ENCODE measurements at regions not wholly inside any gene's neighbourhood (a gene's known extent, or its start where the extent isn't known, plus 50 kb on each side); places are given as distances from the start of the nearest gene placed in this dataset.

DNA sequence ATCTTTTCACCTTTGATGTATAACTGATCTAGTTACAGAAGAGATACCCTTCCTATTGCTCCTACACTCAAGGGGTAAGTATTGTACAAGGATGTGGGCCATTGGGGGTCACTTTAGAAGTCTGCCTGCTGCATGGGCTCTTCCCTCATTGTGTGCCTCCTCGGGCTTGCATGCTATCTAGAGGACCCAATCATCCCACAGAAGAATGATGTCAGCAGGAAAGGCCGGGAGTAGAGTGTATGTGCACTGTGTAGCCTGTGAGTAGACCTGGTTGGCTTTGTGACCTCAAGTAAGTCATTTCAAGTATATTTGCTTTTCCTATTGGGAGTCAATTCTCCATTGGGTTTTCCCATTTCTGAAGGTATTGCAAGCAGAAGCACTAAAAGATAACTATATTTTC, 129.5 kb upstream of the TRIB2 start:
- DNase-seq (ENCODE audit: low read depth in 1 of 2, low spot score in 1 of 2): no peak
- no peak for ATAC-seq
- WGBS (ENCODE audit: missing lambda C conversion rate): 3% methylated on average over 2 of the region's 2 CpGs
- Histone ChIP-seq H3K9me3 (no peaks in the 10 kb centered on the region), H3K4me3 (no peak overlapping the region), H3K4me1 (no peaks in the 10 kb centered on the region), H3K27ac (no peak overlapping the region), H3K4me2 (no peak overlapping the region)
- ChIA-PET CTCF (no interaction called here), POLR2A (no interaction called here)
- FAIRE-seq: no peak
- TF ChIP-seq ZC3H11A (IDR thresholded peaks at IDR 0.05) (no peak), CBX8 (IDR thresholded peaks at IDR 0.05) (no peak), CBX2 (IDR thresholded peaks at IDR 0.05; ENCODE audit: borderline replicate concordance, low read depth) (no peak), ZFP36 (IDR thresholded peaks at IDR 0.05; ENCODE audit: borderline replicate concordance, partially characterized antibody) (no peak), RAD21 (conservative IDR thresholded peaks at IDR 0.05 in 1 of 2, IDR thresholded peaks at IDR 0.05 in 1 of 2) (no peak), HOXA7 (CRISPR knock-in tag; IDR thresholded peaks at IDR 0.05) (no peak), NFE2L2 (conservative IDR thresholded peaks at IDR 0.05; ENCODE audit: low read length) (no peak), KDM5A (IDR thresholded peaks at IDR 0.05) (no peak), PHF8 (IDR thresholded peaks at IDR 0.05; ENCODE audit: borderline replicate concordance, low read depth) (no peak), CHD2 (IDR thresholded peaks at IDR 0.05; ENCODE audit: low read length, partially characterized antibody) (no peak), ZNF302 (CRISPR knock-in tag; IDR thresholded peaks at IDR 0.05) (no peak), BHLHE40 (IDR thresholded peaks at IDR 0.05; ENCODE audit: low read depth, low read length) (no peak), SMC3 (IDR thresholded peaks at IDR 0.05) (no peak)
- TF ChIP-seq, protein P1, sequence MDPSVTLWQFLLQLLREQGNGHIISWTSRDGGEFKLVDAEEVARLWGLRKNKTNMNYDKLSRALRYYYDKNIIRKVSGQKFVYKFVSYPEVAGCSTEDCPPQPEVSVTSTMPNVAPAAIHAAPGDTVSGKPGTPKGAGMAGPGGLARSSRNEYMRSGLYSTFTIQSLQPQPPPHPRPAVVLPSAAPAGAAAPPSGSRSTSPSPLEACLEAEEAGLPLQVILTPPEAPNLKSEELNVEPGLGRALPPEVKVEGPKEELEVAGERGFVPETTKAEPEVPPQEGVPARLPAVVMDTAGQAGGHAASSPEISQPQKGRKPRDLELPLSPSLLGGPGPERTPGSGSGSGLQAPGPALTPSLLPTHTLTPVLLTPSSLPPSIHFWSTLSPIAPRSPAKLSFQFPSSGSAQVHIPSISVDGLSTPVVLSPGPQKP (IDR thresholded peaks at IDR 0.05; ENCODE audit: low read depth, low read length): no peak
- TF ChIP-seq, protein P2, sequence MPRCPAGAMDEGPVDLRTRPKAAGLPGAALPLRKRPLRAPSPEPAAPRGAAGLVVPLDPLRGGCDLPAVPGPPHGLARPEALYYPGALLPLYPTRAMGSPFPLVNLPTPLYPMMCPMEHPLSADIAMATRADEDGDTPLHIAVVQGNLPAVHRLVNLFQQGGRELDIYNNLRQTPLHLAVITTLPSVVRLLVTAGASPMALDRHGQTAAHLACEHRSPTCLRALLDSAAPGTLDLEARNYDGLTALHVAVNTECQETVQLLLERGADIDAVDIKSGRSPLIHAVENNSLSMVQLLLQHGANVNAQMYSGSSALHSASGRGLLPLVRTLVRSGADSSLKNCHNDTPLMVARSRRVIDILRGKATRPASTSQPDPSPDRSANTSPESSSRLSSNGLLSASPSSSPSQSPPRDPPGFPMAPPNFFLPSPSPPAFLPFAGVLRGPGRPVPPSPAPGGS (IDR thresholded peaks at IDR 0.05): no peak
- TF ChIP-seq, protein P3, sequence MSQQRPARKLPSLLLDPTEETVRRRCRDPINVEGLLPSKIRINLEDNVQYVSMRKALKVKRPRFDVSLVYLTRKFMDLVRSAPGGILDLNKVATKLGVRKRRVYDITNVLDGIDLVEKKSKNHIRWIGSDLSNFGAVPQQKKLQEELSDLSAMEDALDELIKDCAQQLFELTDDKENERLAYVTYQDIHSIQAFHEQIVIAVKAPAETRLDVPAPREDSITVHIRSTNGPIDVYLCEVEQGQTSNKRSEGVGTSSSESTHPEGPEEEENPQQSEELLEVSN (IDR thresholded peaks at IDR 0.05; ENCODE audit: borderline replicate concordance, low read depth): no peak
- TF ChIP-seq, protein P4, sequence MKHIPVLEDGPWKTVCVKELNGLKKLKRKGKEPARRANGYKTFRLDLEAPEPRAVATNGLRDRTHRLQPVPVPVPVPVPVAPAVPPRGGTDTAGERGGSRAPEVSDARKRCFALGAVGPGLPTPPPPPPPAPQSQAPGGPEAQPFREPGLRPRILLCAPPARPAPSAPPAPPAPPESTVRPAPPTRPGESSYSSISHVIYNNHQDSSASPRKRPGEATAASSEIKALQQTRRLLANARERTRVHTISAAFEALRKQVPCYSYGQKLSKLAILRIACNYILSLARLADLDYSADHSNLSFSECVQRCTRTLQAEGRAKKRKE (CRISPR knock-in tag; IDR thresholded peaks at IDR 0.05; ENCODE audit: low read depth): no peak
- TF ChIP-seq, protein P5, sequence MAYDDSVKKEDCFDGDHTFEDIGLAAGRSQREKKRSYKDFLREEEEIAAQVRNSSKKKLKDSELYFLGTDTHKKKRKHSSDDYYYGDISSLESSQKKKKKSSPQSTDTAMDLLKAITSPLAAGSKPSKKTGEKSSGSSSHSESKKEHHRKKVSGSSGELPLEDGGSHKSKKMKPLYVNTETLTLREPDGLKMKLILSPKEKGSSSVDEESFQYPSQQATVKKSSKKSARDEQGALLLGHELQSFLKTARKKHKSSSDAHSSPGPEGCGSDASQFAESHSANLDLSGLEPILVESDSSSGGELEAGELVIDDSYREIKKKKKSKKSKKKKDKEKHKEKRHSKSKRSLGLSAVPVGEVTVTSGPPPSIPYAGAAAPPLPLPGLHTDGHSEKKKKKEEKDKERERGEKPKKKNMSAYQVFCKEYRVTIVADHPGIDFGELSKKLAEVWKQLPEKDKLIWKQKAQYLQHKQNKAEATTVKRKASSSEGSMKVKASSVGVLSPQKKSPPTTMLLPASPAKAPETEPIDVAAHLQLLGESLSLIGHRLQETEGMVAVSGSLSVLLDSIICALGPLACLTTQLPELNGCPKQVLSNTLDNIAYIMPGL (CRISPR knock-in tag; IDR thresholded peaks at IDR 0.05; ENCODE audit: borderline replicate concordance): no peak
- TF ChIP-seq, protein P6, sequence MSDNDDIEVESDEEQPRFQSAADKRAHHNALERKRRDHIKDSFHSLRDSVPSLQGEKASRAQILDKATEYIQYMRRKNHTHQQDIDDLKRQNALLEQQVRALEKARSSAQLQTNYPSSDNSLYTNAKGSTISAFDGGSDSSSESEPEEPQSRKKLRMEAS (IDR thresholded peaks at IDR 0.05): no peak
- TF ChIP-seq, protein P7, sequence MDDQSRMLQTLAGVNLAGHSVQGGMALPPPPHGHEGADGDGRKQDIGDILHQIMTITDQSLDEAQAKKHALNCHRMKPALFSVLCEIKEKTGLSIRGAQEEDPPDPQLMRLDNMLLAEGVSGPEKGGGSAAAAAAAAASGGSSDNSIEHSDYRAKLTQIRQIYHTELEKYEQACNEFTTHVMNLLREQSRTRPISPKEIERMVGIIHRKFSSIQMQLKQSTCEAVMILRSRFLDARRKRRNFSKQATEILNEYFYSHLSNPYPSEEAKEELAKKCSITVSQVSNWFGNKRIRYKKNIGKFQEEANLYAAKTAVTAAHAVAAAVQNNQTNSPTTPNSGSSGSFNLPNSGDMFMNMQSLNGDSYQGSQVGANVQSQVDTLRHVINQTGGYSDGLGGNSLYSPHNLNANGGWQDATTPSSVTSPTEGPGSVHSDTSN (IDR thresholded peaks at IDR 0.05): no peak

Measured in A549 (cell line).